ENCODE measurements at regions not wholly inside any gene's neighbourhood (a gene's known extent, or its start where the extent isn't known, plus 50 kb on each side); places are given as distances from the start of the nearest gene placed in this dataset.

DNA sequence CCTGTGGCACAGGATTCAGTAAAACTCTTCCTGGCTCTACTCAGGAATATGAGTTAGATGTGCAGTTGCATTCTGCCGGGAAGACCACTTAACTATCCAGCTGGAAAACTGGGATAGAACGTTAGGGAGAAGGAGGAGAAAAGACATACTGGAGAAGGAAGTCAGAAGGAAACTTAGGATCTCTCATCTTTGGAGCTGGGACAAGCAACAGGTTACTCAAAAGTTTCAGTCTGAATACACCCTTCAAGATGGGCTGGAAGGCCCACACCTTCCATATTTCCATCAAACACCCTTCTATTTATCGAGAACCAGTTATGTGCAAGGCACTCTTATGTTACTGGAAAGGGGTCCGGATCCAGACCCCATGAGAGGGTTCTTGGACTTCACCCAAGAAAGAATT lies 440.4 kb upstream of the NRP1 start:
- Histone ChIP-seq H3K9me3 (ENCODE audit: insufficient read depth in 2 of 2, low read depth in 1 of 2, low read length in 1 of 2) (no peaks in the 10 kb centered on the region), H3K79me1 (ENCODE audit: low read depth, low read length) (no peaks in the 10 kb centered on the region), H2AFZ (ENCODE audit: low read length) (no peak overlapping the region), H3K23me2 (ENCODE audit: low read depth, low read length) (no peaks in the 10 kb centered on the region), H3K18ac (ENCODE audit: extremely low read depth, low read length) (peak overlapping the region; percentile 60), H2BK12ac (ENCODE audit: low read depth, low read length) (peak overlapping the region; percentile 78), H3K56ac (replicated peaks; ENCODE audit: insufficient read length, low read depth, low read length) (no peak overlapping the region), H3K4me1 (replicated peaks in 1 of 4; ENCODE audit: control insufficient read depth in 3 of 4, insufficient read depth in 4 of 4, low read length in 3 of 4) (peaks cover 6 to 21% (median 14%) of the 10 kb centered on the region in 4 experiments), H4K8ac (ENCODE audit: extremely low read depth, insufficient read depth, low read length) (no peak overlapping the region; the same call in 1 of the 2 replicates), H4K5ac (ENCODE audit: insufficient read length, low read depth, low read length) (no peak overlapping the region), H3K27me3 (replicated peaks in 1 of 4; ENCODE audit: control insufficient read depth in 3 of 4, extremely low read depth in 1 of 4, insufficient read depth in 3 of 4, low read length in 3 of 4) (0 out of 7 replicates have a peak, but pooled peaks cover 0 to 2% (median 0%) of the 10 kb centered on the region in 4 experiments), H3K4me3 (ENCODE audit: extremely low read depth in 1 of 4, insufficient read depth in 2 of 4, low read depth in 3 of 4, low read length in 4 of 4) (no peak overlapping the region), H3K14ac (ENCODE audit: insufficient read length) (no peak overlapping the region), H2BK5ac (ENCODE audit: low read depth, low read length) (peak overlapping the region; percentile 99; the same call in 1 of the 2 replicates), H2AK5ac (ENCODE audit: low read depth, low read length) (peak overlapping the region; percentile 54; the same call in 1 of the 2 replicates), H3K9ac (replicated peaks in 1 of 4; ENCODE audit: extremely low read depth in 1 of 4, low read depth in 3 of 4, low read length in 3 of 4) (no peak overlapping the region), H2BK120ac (replicated peaks; ENCODE audit: low read depth, low read length) (peak overlapping the region; percentile 78), H2BK15ac (ENCODE audit: low read length) (0 out of 2 replicates have a peak overlapping the region, but pooled peaks have one; percentile 61), H3K27ac (ENCODE audit: low read depth, low read length) (no peak overlapping the region), H2BK20ac (ENCODE audit: low read length) (peak overlapping the region; percentile 80; the same call in 1 of the 2 replicates), H3K23ac (ENCODE audit: insufficient read length) (no peak overlapping the region), H4K20me1 (replicated peaks in 1 of 2; ENCODE audit: control insufficient read depth in 1 of 2, insufficient read depth in 2 of 2, low read length in 2 of 2) (no peaks in the 10 kb centered on the region), H3K79me2 (ENCODE audit: control insufficient read depth in 1 of 2, insufficient read depth in 2 of 2, low read length in 2 of 2) (no peaks in the 10 kb centered on the region), H3K4me2 (ENCODE audit: insufficient read depth in 1 of 2, low read depth in 2 of 2, low read length in 2 of 2) (no peak overlapping the region), H3K4ac (replicated peaks; ENCODE audit: insufficient read length, low read depth, low read length) (peak overlapping the region; percentile 48), H4K91ac (replicated peaks; ENCODE audit: insufficient read length, low read length) (peak overlapping the region; percentile 73), H3K36me3 (ENCODE audit: control insufficient read depth in 2 of 4, insufficient read depth in 4 of 4, low read length in 3 of 4) (no peaks in the 10 kb centered on the region)
- WGBS, 2 experiments (ENCODE audit: extremely low coverage in 1 of 2, insufficient coverage in 1 of 2, insufficient read length in 1 of 2, insufficient replicate concordance in 2 of 2, low coverage in 1 of 2, low lambda C conversion rate in 2 of 2, missing lambda C conversion rate in 1 of 2), result 85% methylated on average over 4 of the region's 4 CpGs; no CpG with 5 or more reads in 1 of the 2 experiments
- TF ChIP-seq TBP (IDR thresholded peaks at IDR 0.05; ENCODE audit: low read depth, low read length) (no peak), SAP30 (IDR thresholded peaks at IDR 0.05; ENCODE audit: insufficient read depth, insufficient replicate concordance, low read length) (no peak), SIRT6 (IDR thresholded peaks at IDR 0.05; ENCODE audit: low read length) (no peak), RXRA (IDR thresholded peaks at IDR 0.05; ENCODE audit: insufficient read depth, low read depth, low read length) (no peak), CEBPB (IDR thresholded peaks at IDR 0.05; ENCODE audit: low read depth, low read length) (no peak)
- FAIRE-seq (no peak), DNase-seq (ENCODE audit: low read depth in 1 of 2, low spot score in 2 of 2) (no peak)
- POLR2A ChIA-PET (ENCODE audit: partially characterized antibody), result no interaction called here
- CTCF ChIA-PET (ENCODE audit: partially characterized antibody), result interaction anchor here (0.6 to 1.8 kb wide), 2 partner anchors 36 to 790 kb away, joined by 3 read pairs; no protein-coding TSS in a partner anchor

All from H1 (cell line).